NT2/D1 (cell line): ENCODE measurements at regions not wholly inside any gene's neighbourhood (a gene's known extent, or its start where the extent isn't known, plus 50 kb on each side); places are given as distances from the start of the nearest gene placed in this dataset.

Experiments used
- DNase-seq: peaks from one replicate; pipeline ENCODE4 v3.0.0-alpha.2; 2011; ENCODE audit warnings: low read depth, low spot score
- H3K27me3 ChIP-seq: 2 replicates; pipeline ENCODE4 v1.6.0; 2011; ENCODE audit warnings: mild to moderate bottlenecking; ENCODE audit not compliant: insufficient read length, insufficient read depth
- H3K36me3 ChIP-seq: 2 replicates; pipeline ENCODE4 v1.6.1; 2011; ENCODE audit warnings: mild to moderate bottlenecking, low read length, mixed read lengths; ENCODE audit not compliant: insufficient read depth, insufficient read length
- H3K4me1 ChIP-seq: 2 replicates; pipeline ENCODE4 v1.5.1; 2011; ENCODE audit not compliant: insufficient read depth, insufficient read length
- H3K4me3 ChIP-seq: 2 replicates; pipeline ENCODE4 v1.5.1; 2011; ENCODE audit warnings: low read depth; ENCODE audit not compliant: insufficient read length
- H3K9ac ChIP-seq: 2 replicates; pipeline ENCODE4 v1.6.0; 2011; ENCODE audit warnings: low read depth; ENCODE audit not compliant: insufficient read length
- H3K9me3 ChIP-seq: 2 replicates; pipeline ENCODE4 v1.5.1; 2011; ENCODE audit warnings: mild to moderate bottlenecking, low read length; ENCODE audit not compliant: insufficient read depth
- SUZ12 ChIP-seq: IDR thresholded peaks from 2 replicates; pipeline ENCODE4 v1.6.1; 2011; ENCODE audit not compliant: insufficient read length, insufficient read depth; ENCODE audit errors: extremely low read depth
- YY1 ChIP-seq: IDR thresholded peaks from 2 replicates; pipeline ENCODE4 v1.6.1; 2011; ENCODE audit not compliant: insufficient read length, insufficient read depth
- ZNF274 ChIP-seq: IDR thresholded peaks from 2 replicates; pipeline ENCODE4 v1.6.1; 2011; ENCODE audit warnings: mild to moderate bottlenecking, low read depth, low read length

GRCh38 chr5:159447116-159447515 lies 116.8 kb upstream of the IL12B start:
- H3K36me3 ChIP-seq, result no peaks in the 10 kb centered on the region
- H3K9me3 ChIP-seq, result no peaks in the 10 kb centered on the region
- no peak overlapping the region for H3K9ac ChIP-seq
- H3K4me3 ChIP-seq, result no peak overlapping the region
- TF ChIP-seq SUZ12, result no peak
- H3K4me1 ChIP-seq, result peaks cover 4% of the 10 kb centered on the region
- no peak for DNase-seq
- no peaks in the 10 kb centered on the region for H3K27me3 ChIP-seq

- Histone ChIP-seq H3K9me3 (no peaks in the 10 kb centered on the region), H3K4me1 (no peaks in the 10 kb centered on the region), H3K36me3 (no peaks in the 10 kb centered on the region), H3K4me3 (no peak overlapping the region), H3K9ac (no peak overlapping the region), H3K27me3 (no peaks in the 10 kb centered on the region)
- TF ChIP-seq YY1 (no peak), SUZ12 (no peak)
- DNase-seq, result no peak
These were observed 118.6 kb upstream of the IL12B start for GRCh38 chr5:159448841-159449407.

GRCh38 chr5:159449925-159450324 lies 119.6 kb upstream of the IL12B start:
- no peaks in the 10 kb centered on the region for H3K27me3 ChIP-seq
- H3K4me1 ChIP-seq, result no peaks in the 10 kb centered on the region
- H3K9me3 ChIP-seq, result no peaks in the 10 kb centered on the region
- TF ChIP-seq YY1, result no peak
- no peak for TF ChIP-seq SUZ12
- TF ChIP-seq ZNF274, result no peak
- DNase-seq, result no peak
- no peak overlapping the region for H3K9ac ChIP-seq
- no peak overlapping the region for H3K4me3 ChIP-seq
- no peaks in the 10 kb centered on the region for H3K36me3 ChIP-seq

- no peak for TF ChIP-seq SUZ12
- TF ChIP-seq ZNF274, result no peak
- TF ChIP-seq YY1, result no peak
- H3K9me3 ChIP-seq, result no peaks in the 10 kb centered on the region
- H3K4me3 ChIP-seq, result no peak overlapping the region
- no peaks in the 10 kb centered on the region for H3K4me1 ChIP-seq
- no peak overlapping the region for H3K9ac ChIP-seq
- no peak for DNase-seq
- no peaks in the 10 kb centered on the region for H3K36me3 ChIP-seq
- H3K27me3 ChIP-seq, result no peaks in the 10 kb centered on the region
These were observed 120.1 kb upstream of the IL12B start for GRCh38 chr5:159450417-159450816.

- DNase-seq, result no peak
- Histone ChIP-seq H3K4me1 (no peaks in the 10 kb centered on the region), H3K4me3 (no peak overlapping the region), H3K9ac (no peak overlapping the region), H3K9me3 (no peaks in the 10 kb centered on the region), H3K36me3 (no peaks in the 10 kb centered on the region), H3K27me3 (no peaks in the 10 kb centered on the region)
- TF ChIP-seq YY1 (no peak), SUZ12 (no peak), ZNF274 (no peak)
These were observed 121.1 kb upstream of the IL12B start for GRCh38 chr5:159451197-159452052.

GRCh38 chr5:159452480-159453167 lies 122.3 kb upstream of the IL12B start:
- Histone ChIP-seq H3K36me3 (no peaks in the 10 kb centered on the region), H3K4me3 (no peak overlapping the region)
- no peak for DNase-seq

GRCh38 chr5:159453209-159453608 lies 122.9 kb upstream of the IL12B start:
- TF ChIP-seq ZNF274 (no peak), YY1 (no peak), SUZ12 (no peak)
- no peak for DNase-seq
- no peaks in the 10 kb centered on the region for H3K27me3 ChIP-seq
- H3K9ac ChIP-seq, result no peak overlapping the region
- no peaks in the 10 kb centered on the region for H3K36me3 ChIP-seq
- no peaks in the 10 kb centered on the region for H3K4me1 ChIP-seq
- no peak overlapping the region for H3K4me3 ChIP-seq
- no peaks in the 10 kb centered on the region for H3K9me3 ChIP-seq

More at GRCh38 chr5:159452480-159453167, 122.3 kb upstream of the IL12B start:
- no peaks in the 10 kb centered on the region for H3K9me3 ChIP-seq
- TF ChIP-seq SUZ12 (no peak), YY1 (no peak), ZNF274 (no peak)
- no peaks in the 10 kb centered on the region for H3K4me1 ChIP-seq
- H3K9ac ChIP-seq, result no peak overlapping the region
- no peaks in the 10 kb centered on the region for H3K27me3 ChIP-seq
